K562 (cell line): ENCODE measurements at regions not wholly inside any gene's neighbourhood (a gene's known extent, or its start where the extent isn't known, plus 50 kb on each side); places are given as distances from the start of the nearest gene placed in this dataset.
A peak's percentile ranks its signal among the peaks of the same experiment; 100 is the strongest.

ENCODE experiments used
- ATAC-seq: fragments of 200-7000 bp; cut with Tn5 transposase; 3 replicates; pipeline ENCODE4 v1.9.1; 2020; ENCODE audit warnings: moderate library complexity
- BruUV-seq: library from RNA; stranded (reverse); fragments of 400-500 nt; replicated peaks from 2 replicates; lab custom pipeline; 2021; lab: Mats Ljungman, UMichigan
- CTCF ChIA-PET: fragments of 300-600 bp; formaldehyde crosslinking; extraction: SDS; loops from one replicate; lab custom pipeline; 2021; ENCODE audit warnings: low intra/inter-chr PET ratio; lab: Yijun Ruan, JAX
- POLR2A ChIA-PET: fragments of 300-600, 350-650 bp; sonication (Branson Sonifier 250); formaldehyde crosslinking; extraction: SDS; loops from one replicate; lab custom pipeline; 2021; ENCODE audit warnings: antibody characterized with exemption, inconsistent platforms; lab: Yijun Ruan, JAX
- DNase-seq, 4 experiments: peaks; one replicate each; pipeline versions ENCODE4 v3.0.0 to v3.0.0-alpha.2; 2011 to 2018; ENCODE audit warnings: low spot score in 3 of 4, mixed read lengths in 3 of 4; ENCODE audit errors: extremely low read depth in 1 of 4
- FAIRE-seq: peaks from 2 replicates; lab custom pipeline; 2011; peaks lifted over from hg19 to GRCh38; lab: Jason Lieb, UNC
- H2AFZ ChIP-seq: 2 replicates; pipeline ENCODE4 v1.6.0; 2011; ENCODE audit warnings: low read depth, low read length, control low read depth, inconsistent platforms
- H3K27ac ChIP-seq: fragments of 200-600 bp; 3 replicates; pipeline ENCODE4 v1.8.0; 2011; ENCODE audit warnings: low read depth, mild to moderate bottlenecking, control low read depth, inconsistent platforms, low read length, moderate library complexity, mixed read lengths; ENCODE audit errors: extremely low read depth
- H3K27me3 ChIP-seq, 2 experiments: fragments of 300-600 bp in 1 of 2; 2 replicates in 1 of 2; 3 replicates in 1 of 2; pipeline versions ENCODE4 v1.6.0 to v1.8.0; 2011; ENCODE audit warnings: inconsistent platforms in 2 of 2, low read length in 2 of 2, mild to moderate bottlenecking in 1 of 2, mixed read lengths in 1 of 2, moderate library complexity in 1 of 2; ENCODE audit not compliant: control insufficient read depth in 2 of 2, insufficient read depth in 2 of 2
- H3K36me3 ChIP-seq: fragments of 300-600 bp; 3 replicates; pipeline ENCODE4 v1.8.0; 2011; ENCODE audit warnings: mild to moderate bottlenecking, low read length, inconsistent platforms; ENCODE audit not compliant: control insufficient read depth, insufficient read depth
- H3K4me1 ChIP-seq, 2 experiments: fragments of 200-600 bp in 1 of 2; replicated peaks in 1 of 2; 2 replicates in 1 of 2; 3 replicates in 1 of 2; pipeline versions ENCODE4 v1.5.1 to v1.8.0; 2011; ENCODE audit warnings: inconsistent platforms in 2 of 2, low read length in 2 of 2, mild to moderate bottlenecking in 1 of 2, mixed read lengths in 1 of 2, moderate library complexity in 1 of 2; ENCODE audit not compliant: control insufficient read depth in 2 of 2, insufficient read depth in 2 of 2
- H3K4me2 ChIP-seq: 2 replicates; pipeline ENCODE4 v1.6.1; 2011; ENCODE audit warnings: low read length, control low read depth, inconsistent platforms, mixed read lengths; ENCODE audit not compliant: insufficient read depth
- H3K4me3 ChIP-seq: fragments of 200-600 bp; sonication (generic), shearing (Covaris generic); 2 replicates; pipeline ENCODE4 v1.5.1; 2016; ENCODE audit warnings: control low read depth, inconsistent platforms
- H3K79me2 ChIP-seq: fragments of 200-600 bp; 3 replicates; pipeline ENCODE4 v1.8.0; 2011; ENCODE audit warnings: low read length, inconsistent platforms; ENCODE audit not compliant: control insufficient read depth, insufficient read depth
- H3K9ac ChIP-seq, 2 experiments: 2 replicates each; pipeline versions ENCODE4 v1.6.0 to v1.6.1; 2011; ENCODE audit warnings: low read depth in 2 of 2, low read length in 2 of 2, control low read depth in 1 of 2, inconsistent platforms in 1 of 2, mild to moderate bottlenecking in 1 of 2, mixed read lengths in 1 of 2; ENCODE audit not compliant: insufficient read depth in 1 of 2
- H3K9me1 ChIP-seq: one replicate; pipeline ENCODE4 v1.6.0; 2011; ENCODE audit warnings: inconsistent platforms, mild to moderate bottlenecking, low read length, moderate library complexity; ENCODE audit not compliant: control insufficient read depth, insufficient read depth
- H3K9me3 ChIP-seq: replicated peaks from 2 replicates; pipeline ENCODE4 v1.5.1; 2011; ENCODE audit warnings: low read depth, low read length, inconsistent platforms; ENCODE audit not compliant: control insufficient read depth, insufficient read depth
- H4K20me1 ChIP-seq: replicated peaks from 2 replicates; pipeline ENCODE4 v1.6.1; 2011; ENCODE audit warnings: low read length, inconsistent platforms, mixed read lengths; ENCODE audit not compliant: control insufficient read depth, insufficient read depth
- CTCF ChIP-seq, 3 experiments: IDR thresholded peaks in 2 of 3; conservative IDR thresholded peaks in 1 of 3; 2 replicates each; pipeline ENCODE4 v1.5.1; 2011 to 2012; ENCODE audit warnings: low read length in 3 of 3, mild to moderate bottlenecking in 3 of 3, control low read depth in 2 of 3, improper control_type of control experiment in 1 of 3, inconsistent platforms in 1 of 3, low read depth in 1 of 3, mixed read lengths in 1 of 3, moderate library complexity in 1 of 3; ENCODE audit not compliant: insufficient read depth in 2 of 3
- HDAC6 ChIP-seq: IDR thresholded peaks from 2 replicates; pipeline ENCODE4 v1.6.1; 2012; ENCODE audit warnings: low read depth, mild to moderate bottlenecking, control low read depth, inconsistent platforms, low read length, moderate library complexity
- KAT2B ChIP-seq: IDR thresholded peaks from one replicate; pipeline ENCODE4 v1.6.1; 2012; ENCODE audit warnings: low read depth, mild to moderate bottlenecking, control low read depth, inconsistent platforms, low read length, moderate library complexity
- MTA2 ChIP-seq: fragments of 450-650 bp; IDR thresholded peaks from 2 replicates; pipeline ENCODE4 v1.6.1; 2016; ENCODE audit warnings: low read depth
- NKRF ChIP-seq: fragments of 450-650 bp; IDR thresholded peaks from 2 replicates; pipeline ENCODE4 v1.6.1; 2016; ENCODE audit warnings: borderline replicate concordance
- PHF8 ChIP-seq: fragments of 200-600 bp; sonication (generic); IDR thresholded peaks from 2 replicates; pipeline ENCODE4 v1.6.1; 2012; ENCODE audit warnings: mixed run types, mild to moderate bottlenecking, inconsistent platforms, low read length, moderate library complexity, borderline replicate concordance
- RNF219 ChIP-seq: fragments of 250-450 bp; sonication (Bioruptor Pico); IDR thresholded peaks from 2 replicates; pipeline ENCODE4 v1.5.0; 2022; ENCODE audit warnings: mild to moderate bottlenecking
- TSC22D4 ChIP-seq: fragments of 450-650 bp; IDR thresholded peaks from 2 replicates; pipeline ENCODE4 v1.6.1; 2016; ENCODE audit warnings: missing genetic modification characterization, missing biosample characterization, control low read depth
- ZNF511 ChIP-seq: sonication (generic); formaldehyde crosslinking; IDR thresholded peaks from 2 replicates; pipeline ENCODE4 v1.8.0; 2022; ENCODE audit warnings: mild to moderate bottlenecking, missing genetic modification reagents
- ZNF778 ChIP-seq: fragments of 450-650 bp; formaldehyde crosslinking; IDR thresholded peaks from 2 replicates; pipeline ENCODE4 v1.4.0; 2020; ENCODE audit warnings: mild to moderate bottlenecking, moderate library complexity
- WGBS: fragments of 100-300 bp; shearing (Covaris generic); methylation state at CpG from one replicate; pipeline ENCODE4 v1.1.6; 2016; ENCODE audit warnings: low coverage, mixed read lengths; ENCODE audit not compliant: insufficient coverage; ENCODE audit errors: missing lambda C conversion rate; 5-methylcytosine and 5-hydroxymethylcytosine counted together
- in situ Hi-C: fragments of 300-500 bp; cut with MboI; formaldehyde crosslinking; loops from 4 replicates; pipeline ENCODE4 v1.15.0; 2018; ENCODE audit warnings: inconsistent platforms, mixed read lengths
- intact Hi-C: fragments of 100-400 bp; cut with micrococcal nuclease; formaldehyde crosslinking; loops from 2 replicates; pipeline ENCODE4 v1.14.2; 2022

- TF ChIP-seq KAT2B (no peak), CTCF (IDR thresholded peaks at IDR 0.05 in 2 of 3, conservative IDR thresholded peaks at IDR 0.05 in 1 of 3; ENCODE audit: insufficient read depth in 2 of 3, low read depth in 1 of 3, low read length in 3 of 3) (0 out of 6 replicates have a peak, but pooled peaks of 1 of the 3 experiments have one; percentile 9)
These were observed 348.4 kb downstream of the GLRX3 start (continued) for GRCh38 chr10:130484468-130485180.

- no peak for DNase-seq
- Histone ChIP-seq H2AFZ (no peak overlapping the region), H3K36me3 (no peaks in the 10 kb centered on the region), H3K9ac (no peak overlapping the region), H4K20me1 (no peaks in the 10 kb centered on the region), H3K9me1 (no peaks in the 10 kb centered on the region), H3K4me2 (no peak overlapping the region), H3K79me2 (no peaks in the 10 kb centered on the region), H3K4me3 (no peak overlapping the region), H3K9me3 (no peaks in the 10 kb centered on the region), H3K27ac (no peak overlapping the region), H3K4me1 (no peaks in the 10 kb centered on the region), H3K27me3 (peaks cover 0 to 8% of the 10 kb centered on the region in 2 experiments; a peak in 2 of 5 replicates)
- no TSS peak for BruUV-seq
- 0% methylated on average over 8 of the region's 27 CpGs for WGBS
- ChIA-PET POLR2A (no interaction called here), CTCF (no interaction called here)
- no peak for ATAC-seq
- in situ Hi-C loops: no loop called here
- no peak for FAIRE-seq
- intact Hi-C loops: no loop called here
- TF ChIP-seq HDAC6 (no peak), TSC22D4 (tag) (no peak), MTA2 (no peak), ZNF778 (no peak), ZNF511 (CRISPR knock-in tag) (no peak), PHF8 (no peak), NKRF (no peak), RNF219 (CRISPR knock-in tag) (no peak)
These were observed 349.2 kb downstream of the GLRX3 start for GRCh38 chr10:130485236-130485957.
